HG03064 (cell line): ENCODE measurements at regions not wholly inside any gene's neighbourhood (a gene's known extent, or its start where the extent isn't known, plus 50 kb on each side); places are given as distances from the start of the nearest gene placed in this dataset.
"Not testable (repeated sequence)": the region's sequence is repeated elsewhere in the genome, so short reads cannot be mapped to it uniquely, and the experiment has no call there.

Experiments
- ATAC-seq: cut with Tn5 transposase; IDR thresholded peaks from one replicate; pipeline ENCODE4 v1.9.1; 2021; ENCODE audit warnings: low read depth; ENCODE audit not compliant: unreplicated experiment

GRCh38 chr5:144773628-144774027 is 603.0 kb downstream of the KCTD16 start:
- no peak for ATAC-seq

- ATAC-seq = no peak
These were observed 601.1 kb downstream of the KCTD16 start for GRCh38 chr5:144771802-144772201.

DNA sequence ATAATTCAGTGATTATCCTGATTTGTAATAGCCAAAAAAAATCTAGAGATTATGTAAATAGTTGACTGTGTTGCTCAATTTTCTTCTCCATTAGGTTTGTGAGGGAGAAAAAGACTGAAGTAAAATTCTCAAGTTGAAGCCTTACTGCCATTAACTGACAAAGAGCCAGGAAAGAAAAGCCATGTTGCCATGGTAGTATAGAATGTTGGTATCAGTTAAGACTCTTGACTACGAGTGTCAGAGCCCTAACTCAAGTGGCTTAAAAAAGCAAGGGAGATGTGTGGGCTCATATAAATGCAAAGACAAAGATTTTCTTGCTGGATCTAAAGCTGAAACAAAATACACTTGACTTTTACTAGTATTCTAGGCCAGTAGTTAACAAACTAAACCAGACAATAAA is 571.7 kb downstream of the KCTD16 start:
- ATAC-seq = no peak

DNA sequence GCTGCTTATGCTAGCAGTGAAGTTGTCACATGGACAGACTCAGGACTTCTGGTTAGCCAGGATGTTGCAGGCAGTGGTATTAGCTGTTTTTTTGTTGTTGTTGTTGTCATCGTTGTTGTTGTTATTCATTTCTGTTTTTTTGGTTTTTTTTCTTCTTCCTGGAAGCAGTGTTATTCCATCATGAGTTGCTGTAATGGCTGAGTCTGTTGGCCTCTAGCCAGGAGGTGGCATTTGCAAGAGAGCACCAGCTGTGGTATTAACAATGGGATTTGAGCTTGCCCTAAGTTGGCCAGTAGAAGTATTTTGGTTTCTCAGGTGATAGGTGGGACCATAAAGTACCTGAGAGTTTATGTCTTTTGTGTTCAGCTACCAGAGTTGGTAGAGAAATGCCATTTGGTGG is 561.1 kb downstream of the KCTD16 start:
- ATAC-seq = no peak

DNA sequence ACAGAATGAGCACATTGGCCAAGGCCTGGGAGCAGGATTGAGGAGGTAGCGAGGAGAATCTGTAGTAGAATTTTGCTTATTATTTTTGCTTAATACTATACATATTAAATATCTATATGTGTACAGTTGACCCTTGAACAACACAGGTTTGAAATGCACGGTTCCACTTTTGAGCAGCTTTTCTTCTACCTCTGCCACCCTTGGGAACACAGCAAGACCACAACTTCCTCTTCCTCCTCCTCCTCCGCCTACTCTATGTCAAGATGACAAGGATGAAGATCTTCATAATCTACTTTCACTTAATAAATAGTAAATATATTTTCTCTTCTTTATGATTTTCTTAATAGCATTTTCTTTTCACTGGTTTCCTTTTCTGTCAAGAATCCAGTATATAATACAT is 541.4 kb downstream of the KCTD16 start:
- ATAC-seq = peak; percentile 88

GRCh38 chr5:144711172-144711571 is 540.5 kb downstream of the KCTD16 start:
- ATAC-seq = no peak

- ATAC-seq = no peak
These were observed 540.0 kb downstream of the KCTD16 start for GRCh38 chr5:144710637-144711036.

DNA sequence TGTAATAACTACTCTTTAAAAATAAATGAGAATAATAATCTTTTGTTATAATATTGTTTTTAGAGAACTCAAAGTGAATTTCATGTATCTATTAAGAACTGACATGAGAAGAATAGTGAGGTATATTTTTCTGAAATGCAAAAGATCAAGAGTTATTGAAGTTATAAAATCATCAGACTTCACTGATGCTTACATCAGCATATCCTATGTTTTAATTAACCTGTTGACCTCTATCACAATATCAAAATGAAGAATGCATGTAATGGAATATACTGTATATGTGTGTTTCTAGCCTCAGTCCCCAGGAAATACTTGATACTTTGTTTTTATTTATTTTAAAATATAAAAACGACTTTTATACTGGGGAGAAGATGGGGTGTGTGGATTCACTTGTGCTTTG is 533.1 kb downstream of the KCTD16 start:
- ATAC-seq = no peak

- no peak for ATAC-seq
These were observed 527.8 kb downstream of the KCTD16 start for GRCh38 chr5:144698484-144698883.

DNA sequence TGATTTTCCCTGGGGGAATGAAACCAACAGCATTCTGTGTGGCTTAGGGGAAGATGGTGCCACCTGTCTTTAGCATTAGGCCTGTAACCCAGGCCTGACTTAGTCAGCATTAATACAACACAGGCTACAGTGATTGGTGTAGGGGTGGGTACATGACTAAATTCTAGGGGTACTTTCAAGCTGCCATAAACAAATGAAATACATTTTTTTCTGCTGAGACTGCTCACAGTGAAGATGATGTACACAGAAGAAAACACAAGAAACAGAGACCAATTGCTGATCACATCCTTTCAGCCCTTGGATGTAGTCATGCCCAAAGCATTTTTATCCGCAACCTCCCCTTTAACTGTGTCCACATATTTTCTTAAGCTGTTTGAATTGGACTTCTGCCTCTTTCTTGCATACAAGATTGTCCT is 527.2 kb downstream of the KCTD16 start:
- ATAC-seq = no peak

DNA sequence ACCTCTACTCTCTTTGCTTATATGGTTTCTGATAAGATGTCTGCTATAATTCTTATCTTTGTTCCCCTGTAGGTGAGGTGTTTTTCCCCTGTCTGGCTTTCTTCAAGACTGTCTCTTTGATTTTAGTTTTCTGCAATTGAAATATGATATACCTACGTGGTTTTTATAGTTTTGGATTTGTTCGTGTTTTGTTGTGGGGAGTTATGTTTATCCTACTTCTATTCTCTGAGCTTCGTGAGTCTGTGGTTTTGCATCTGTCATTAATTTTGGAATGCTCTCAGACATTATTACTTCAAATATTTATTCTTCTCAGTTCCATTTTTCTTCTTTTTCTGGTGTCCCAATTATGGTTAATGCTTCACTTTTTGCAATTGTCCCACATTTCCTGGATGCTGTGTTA is 521.3 kb downstream of the KCTD16 start:
- ATAC-seq = no peak

DNA sequence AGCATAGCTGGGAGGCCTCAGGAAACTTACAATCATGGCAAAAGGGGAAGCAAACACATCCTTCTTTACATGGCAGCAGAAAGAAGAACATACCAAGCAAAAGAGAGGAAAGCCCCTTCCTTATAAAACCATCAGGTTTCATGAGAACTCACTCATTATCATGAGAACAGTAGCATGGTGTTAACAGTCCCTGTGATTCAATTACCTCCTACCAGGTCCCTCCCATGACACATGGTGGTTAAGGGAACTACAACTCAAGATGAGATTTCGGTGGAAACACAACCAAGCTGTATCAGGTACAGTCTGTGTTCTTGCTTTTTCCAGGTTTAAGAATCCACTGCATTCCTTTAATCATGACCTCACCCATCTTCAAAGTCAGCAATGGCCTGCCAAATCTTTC is 514.2 kb downstream of the KCTD16 start:
- no peak for ATAC-seq

- ATAC-seq = no peak
These were observed 510.0 kb downstream of the KCTD16 start for GRCh38 chr5:144680711-144681110.

- ATAC-seq = no peak
These were observed 500.4 kb downstream of the KCTD16 start for GRCh38 chr5:144671066-144671465.

GRCh38 chr5:144659634-144660227 is 489.1 kb downstream of the KCTD16 start:
- ATAC-seq = no peak

DNA sequence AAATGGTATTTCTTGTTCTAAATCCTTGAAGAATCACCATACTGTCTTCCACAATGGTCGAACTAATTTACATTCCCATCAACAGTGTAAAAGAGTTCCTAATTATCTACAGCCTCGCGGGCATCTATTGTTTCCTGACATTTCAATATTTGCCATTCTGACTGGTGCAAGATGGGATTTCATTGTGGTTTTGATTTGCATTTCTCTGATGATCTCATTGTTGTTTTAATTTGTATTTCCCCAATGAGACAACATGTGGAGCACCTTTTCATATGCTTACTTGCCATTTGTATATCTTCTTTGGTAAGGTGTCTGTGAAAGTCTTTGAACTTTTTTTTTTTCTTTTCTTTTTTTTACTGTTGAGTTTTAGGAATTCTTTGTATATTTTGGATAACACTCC is 473.6 kb downstream of the KCTD16 start:
- no peak for ATAC-seq

DNA sequence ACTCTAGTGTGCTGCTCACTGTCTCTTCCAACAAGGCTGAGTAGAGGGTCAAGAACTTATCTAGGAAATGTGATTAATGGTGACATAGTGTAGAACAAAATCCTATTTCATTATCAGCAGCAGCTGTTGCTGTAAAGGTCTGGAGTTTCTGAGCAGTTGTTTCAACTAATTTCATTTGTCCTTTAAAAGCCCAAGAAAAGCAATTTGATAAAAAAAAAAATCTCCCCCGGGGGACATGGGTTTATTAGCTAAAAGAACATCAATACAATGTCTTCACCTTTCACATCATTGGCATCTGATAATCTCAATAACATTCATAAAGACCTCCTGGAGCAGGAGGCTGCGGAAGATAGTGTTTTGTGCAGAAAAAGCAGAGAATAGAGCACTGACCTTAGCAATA is 468.1 kb downstream of the KCTD16 start:
- ATAC-seq = no peak

DNA sequence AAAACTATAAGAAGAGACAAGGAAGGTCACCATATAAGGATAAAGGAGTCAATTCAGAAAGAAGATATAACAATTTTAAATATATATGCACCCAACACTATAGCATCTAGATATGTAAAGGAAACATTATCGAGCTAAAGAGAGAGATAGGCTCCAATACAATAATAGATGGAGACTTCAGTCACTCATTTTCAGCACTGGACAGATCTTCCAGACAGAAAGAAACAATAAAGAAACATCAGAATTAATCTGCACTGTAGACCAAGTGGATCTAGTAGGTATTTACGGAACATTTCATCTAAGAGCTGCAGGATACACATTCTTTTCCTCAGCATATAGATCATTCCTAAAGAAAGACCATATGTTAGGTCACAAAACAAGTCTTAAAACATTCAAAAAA is 463.5 kb downstream of the KCTD16 start:
- ATAC-seq = no peak

DNA sequence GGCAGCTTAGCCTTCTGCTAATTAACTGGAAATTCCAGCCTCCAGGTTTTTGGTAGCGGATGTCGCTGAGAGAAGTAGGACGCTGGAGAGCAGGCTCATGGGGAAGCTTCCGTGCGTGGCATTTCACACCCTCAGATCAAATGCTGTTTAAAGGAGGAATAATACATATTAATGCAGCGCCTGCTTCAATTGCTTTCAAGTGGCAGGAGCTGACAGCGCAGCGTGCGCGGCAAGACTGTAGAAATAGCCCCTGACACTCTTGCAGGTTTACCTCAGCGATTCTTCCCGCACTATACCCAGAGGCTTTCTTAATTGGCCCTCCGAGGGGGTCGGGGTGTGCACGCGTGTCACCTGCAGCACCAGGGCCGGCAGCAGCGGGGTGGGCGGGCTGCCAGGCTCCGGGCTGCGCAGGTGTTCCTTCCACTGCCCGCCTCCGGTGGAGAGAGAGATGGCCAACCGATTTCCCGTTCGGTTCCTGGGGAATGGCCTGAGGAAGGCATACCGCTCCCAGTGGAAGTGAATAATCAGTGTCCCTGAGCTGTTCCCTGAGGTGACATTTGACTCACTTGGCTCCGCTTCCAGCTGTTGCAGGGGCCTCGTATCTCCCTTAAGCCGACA is 427.9 kb downstream of the KCTD16 start:
- no peak for ATAC-seq

DNA sequence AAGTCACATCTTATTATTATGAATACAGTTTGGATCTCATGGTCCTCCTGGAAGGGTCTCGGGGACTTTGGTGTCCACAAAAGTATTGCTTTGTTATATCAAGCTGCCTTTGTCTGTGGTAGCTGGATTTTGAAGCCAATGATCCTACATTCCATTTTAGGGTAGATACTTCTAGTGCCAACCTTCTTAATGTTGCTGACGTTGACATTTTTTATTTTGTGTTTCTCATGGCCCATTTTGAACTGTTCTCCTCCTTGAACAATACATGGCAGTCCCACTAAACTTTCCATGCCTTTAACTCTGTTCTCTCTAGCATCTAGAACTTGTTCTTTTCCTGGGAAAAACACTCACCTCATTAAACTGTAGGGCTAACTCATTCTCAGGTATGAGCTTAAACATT is 425.8 kb downstream of the KCTD16 start:
- no peak for ATAC-seq

DNA sequence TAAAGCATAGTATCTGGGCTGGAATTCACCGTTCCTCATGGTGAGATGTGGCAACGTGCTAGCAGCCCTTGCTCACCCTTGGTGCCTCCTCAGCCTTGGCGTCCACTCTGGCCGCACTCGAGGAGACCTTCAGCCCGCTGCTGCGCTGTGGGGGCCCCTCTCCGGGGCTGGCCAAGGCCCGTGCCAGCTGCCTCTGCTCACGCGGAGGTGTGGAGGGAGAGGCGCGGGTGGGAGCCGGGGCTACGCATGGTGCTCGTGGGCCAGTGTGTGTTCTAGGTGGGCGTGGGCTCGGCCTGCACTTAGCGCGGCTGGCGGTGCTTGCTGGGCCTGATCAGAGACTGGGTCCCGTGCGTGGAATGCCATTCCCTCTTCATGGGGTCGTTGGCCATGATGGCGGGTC is 424.2 kb downstream of the KCTD16 start:
- ATAC-seq = no peak

GRCh38 chr5:144594234-144594633 is 423.6 kb downstream of the KCTD16 start:
- ATAC-seq = not testable (repeated sequence)

DNA sequence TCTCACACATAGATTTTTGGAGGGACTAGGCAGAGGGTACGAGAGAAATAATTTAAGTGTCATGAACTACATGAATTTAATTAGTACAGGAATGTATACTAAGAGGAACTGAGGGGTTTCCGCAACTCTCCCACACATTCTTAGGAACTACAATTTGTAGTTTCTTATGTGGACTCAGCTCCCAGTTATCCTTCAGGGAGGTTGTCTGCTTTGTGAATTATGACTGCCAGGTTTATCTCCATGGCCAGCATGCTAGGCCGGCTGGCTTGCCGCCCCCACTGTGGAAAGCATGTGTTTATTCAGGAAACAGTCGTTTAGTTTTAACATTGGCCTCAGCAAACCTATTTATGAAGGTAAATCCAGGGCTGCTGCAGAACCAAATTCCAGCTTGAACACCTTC is 415.0 kb downstream of the KCTD16 start:
- ATAC-seq = no peak
